ENCODE measurements at regions not wholly inside any gene's neighbourhood (a gene's known extent, or its start where the extent isn't known, plus 50 kb on each side); places are given as distances from the start of the nearest gene placed in this dataset.
A peak's percentile ranks its signal among the peaks of the same experiment; 100 is the strongest.
"Not testable (repeated sequence)": the region's sequence is repeated elsewhere in the genome, so short reads cannot be mapped to it uniquely, and the experiment has no call there.

DNA sequence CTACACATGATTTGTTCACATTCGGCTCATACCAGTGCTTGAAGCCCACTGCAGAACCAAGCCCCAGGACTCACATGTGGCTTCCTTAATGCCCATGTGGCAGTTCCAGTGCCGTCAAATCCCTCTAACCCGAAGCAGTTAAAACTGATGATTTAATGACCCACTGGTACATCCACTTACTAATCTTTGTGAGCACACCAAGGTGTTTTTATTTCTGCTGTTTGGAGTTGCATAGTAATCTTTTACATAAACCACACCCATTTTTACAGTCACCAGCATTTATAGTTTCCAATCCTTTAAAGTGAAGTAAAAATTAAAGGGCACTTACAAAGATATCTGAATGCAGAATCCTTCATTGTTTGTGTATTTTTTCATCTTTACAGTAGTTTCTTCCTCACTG lies 232.0 kb downstream of the ANKRD60 start:
- no peak for DNase-seq

DNA sequence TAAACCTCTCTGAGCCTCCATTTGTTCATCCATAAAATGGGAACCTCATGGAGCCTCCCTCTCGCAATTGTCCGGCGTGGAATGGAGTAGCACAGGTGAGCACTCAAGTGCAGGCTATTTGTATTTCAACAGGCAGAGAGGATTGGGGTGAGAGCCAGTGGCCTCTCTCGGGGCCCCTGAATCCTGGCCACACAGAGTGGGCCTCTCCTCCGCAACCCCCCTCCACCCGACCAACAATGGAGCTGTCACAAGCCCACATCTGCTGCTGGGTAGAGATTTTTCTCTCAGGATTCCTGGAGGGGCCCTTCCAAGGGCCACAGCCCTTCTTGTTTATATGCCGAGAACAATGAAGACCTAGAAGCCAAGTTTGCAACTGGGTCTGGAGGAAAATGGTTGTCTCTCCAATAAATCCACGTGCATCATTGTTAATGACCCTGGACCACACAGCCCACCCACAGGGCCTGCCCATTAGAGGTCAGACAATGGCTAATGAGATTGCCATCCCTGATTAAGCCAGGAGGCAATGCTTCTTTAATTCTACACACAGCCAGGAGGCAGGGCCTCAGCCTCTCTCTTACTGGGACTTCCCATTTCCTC lies 233.0 kb downstream of the ANKRD60 start:
- no peak for DNase-seq

DNA sequence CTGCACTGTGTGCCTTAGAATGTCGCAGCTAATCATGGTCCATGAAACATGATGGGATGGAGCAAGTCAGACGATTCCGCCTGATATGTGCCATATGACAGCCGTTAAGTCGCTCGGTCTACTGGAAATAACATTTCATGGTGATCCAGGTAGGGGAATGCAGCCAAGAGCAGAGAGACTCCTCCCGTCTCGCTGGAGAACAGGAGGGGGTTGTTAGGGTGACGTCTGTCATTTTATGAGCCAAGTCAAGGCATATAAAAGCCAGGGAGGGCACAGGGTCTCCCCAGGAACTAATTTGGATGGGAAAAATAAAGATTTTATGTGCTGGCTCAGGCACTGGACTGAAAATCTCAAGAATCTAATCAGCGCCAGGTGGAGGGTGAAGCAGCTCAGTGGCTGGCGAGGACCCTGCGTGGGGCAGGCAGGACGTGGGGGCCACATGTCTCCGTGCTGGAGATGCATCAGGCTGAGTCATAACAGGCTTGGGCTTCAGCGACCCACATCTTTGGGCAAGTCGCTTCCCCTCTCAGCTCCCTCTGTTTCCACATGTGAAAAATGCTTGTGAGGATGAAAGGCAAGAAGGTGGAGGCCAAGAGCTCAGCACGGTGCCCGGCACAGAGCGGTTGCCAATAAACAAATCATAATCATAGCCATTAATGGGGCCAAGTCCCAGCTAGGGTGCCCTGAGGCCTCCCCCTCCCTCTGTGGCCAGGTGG lies 234.6 kb downstream of the ANKRD60 start:
- peak; percentile 51 for DNase-seq

DNA sequence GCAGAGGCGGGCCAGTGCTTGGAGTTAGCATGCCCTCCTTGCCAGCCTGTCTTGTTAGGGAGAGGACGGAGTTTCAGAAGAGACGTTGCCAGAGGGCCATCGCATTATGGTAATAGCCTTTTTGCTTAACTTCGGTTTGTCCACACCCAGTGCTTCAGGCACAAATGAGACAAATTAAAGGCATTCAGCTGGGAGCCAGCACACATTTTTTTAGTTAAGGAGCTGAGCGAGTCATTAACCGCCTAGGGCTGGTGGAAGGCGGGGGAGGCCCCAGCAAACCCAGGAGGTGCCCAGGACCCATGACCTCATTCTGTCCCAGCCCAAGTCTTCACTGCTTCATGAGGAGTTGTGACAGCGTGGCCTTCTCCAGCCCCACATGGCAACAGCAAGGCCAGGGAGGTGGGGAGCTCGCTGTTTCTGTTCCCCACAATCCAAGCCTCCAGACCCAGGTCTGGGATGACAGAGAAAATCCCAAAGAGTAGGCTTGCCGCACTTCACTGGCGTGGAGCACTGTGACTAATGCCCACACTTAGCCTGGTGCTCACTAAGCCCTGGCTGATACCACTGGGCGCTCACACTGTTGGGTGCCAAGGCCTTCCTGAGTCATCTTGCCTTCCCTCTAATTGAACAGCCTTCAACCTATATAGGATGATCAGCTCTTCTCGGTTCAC lies 237.1 kb downstream of the ANKRD60 start:
- DNase-seq = no peak

DNA sequence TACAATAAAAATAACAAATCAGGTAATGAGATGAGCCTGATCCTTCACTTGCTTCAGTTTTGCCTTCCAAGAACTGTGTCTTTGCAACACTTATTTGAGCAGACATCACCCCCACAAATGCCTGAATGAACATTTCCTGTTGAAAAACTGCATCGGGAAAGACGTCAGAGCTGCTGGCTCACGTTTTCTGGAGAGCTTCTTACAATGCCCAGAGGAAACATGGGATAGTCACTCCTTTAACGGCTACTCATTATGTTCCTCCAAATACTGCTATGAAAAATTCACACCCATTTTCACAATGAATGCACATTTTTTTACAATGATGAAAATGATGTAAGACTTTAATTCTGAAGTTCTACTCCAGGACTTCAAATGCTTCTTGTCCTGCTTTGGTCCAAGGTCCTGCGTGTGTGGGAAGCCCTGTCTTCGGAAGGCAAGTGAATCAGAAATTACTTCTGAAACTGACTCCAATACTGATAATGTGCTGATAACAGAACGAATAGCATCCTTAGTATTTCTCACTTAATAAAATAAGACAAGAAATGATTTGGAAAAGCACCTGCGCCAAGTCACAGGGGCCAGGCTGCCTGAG lies 238.0 kb downstream of the ANKRD60 start:
- no peak for DNase-seq

DNA sequence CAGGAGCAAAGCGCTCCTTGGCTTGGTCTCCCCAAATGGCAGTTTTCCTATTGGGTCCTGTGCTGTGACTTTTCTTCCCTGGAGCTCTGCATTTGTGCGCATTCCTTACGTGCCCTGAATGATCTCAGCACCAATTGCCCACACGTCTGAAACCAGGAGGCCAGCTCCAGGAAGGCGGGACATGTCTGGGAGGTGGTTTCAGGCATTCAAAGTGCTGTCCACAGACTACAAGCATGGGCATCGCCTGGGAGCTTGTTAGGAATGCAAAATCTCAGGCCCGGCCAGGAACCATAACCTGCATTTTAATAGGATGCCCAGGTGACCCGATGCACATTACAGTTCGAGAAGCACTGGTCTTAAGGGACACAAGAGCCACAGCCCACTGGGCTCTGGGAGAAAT lies 239.6 kb downstream of the ANKRD60 start:
- no peak for DNase-seq

DNA sequence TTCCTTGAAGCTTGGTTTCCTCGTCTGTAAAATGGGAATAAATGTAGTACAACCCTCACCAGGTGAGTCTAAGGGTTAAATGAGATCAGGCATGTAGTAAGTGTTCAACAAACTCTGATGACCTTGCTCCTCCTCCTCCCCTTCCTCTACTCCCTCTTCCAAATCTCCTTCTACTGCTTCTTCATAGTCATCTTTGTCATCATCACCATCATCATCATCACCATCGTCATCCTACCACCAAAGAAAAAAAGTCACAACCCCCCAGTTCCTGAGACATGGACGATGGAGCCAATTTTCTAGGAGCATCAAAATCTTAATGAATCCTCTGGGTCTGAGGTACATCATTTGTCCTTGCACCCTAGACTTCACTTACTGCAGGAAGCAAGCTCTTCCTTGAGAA lies 240.0 kb downstream of the ANKRD60 start:
- DNase-seq = no peak

DNA sequence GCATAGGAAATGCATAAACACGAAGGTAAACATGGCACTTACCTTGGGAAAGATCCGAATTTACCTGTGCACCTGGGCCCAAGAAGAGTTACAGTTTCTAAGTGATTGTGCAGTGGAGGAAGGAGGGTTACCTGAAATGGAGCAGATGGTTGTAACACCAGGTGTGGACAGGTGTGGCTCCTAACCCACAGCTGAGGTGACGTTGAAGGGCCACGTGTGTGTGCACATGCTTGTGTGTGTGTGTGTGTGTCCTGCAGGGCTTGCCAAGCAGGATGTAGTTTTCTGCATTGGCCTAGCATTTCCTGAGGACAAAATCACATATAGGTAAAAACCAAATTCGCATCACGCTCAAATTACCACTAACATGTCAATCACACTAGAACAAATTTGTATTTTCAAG lies 240.8 kb downstream of the ANKRD60 start:
- no peak for DNase-seq

DNA sequence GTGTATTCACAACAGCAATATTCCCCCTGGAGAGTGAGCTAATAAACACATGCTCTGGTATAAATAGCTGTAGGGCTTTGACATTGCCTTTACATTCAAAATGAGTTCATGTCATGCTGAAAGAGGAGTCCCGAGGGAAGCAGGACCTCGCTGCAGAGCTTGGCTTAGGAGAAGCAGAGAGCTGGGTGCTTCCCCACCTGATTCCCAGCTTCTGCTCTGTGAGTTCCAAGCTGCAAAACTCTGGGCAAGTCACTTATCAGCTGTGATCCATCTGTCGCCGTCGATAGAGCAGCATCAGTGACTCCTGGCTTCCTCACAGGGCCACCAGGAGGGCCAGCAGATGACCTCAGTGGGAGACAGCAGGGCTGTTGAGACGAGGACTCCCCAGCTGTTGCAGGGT lies 241.8 kb downstream of the ANKRD60 start:
- no peak for DNase-seq

DNA sequence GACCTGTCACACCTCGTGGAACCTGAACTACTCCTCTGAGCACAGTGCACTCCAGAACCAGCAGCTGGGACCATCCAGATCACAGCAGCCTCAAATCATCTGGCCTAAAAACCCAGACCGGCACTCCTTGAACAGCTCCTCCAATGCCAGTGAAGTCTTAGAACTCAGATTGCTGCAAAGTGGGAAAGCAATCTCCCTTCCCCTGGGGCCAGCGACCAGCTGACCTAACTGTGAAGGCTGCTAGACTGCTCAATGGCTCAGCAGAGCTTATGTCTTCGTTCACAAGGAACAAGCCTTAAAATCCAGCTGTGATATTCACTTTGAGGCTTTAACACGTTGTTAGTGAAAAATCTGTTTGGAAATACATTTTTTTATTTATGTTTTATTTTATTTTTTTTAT lies 243.2 kb downstream of the ANKRD60 start:
- no peak for DNase-seq

DNA sequence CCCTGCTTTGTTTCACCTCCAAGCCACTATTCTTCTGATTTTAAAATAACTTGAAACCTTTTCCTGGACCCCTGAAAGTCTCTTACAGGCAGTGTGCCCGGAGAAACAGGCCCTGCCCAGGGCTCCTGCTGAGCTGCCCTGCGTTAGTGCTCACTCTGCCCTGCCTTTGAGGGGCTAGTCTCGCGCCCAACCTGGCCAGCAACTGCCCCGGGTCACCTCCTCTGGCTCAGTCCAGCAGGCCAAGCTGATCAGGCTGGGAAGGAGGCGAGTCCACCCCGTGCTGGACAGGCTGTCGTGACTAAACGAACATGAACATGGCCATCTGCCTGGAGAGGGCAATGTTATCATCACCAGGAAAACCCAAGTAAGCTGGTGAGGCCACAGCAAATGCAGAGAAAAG lies 245.4 kb downstream of the ANKRD60 start:
- no peak for DNase-seq

DNA sequence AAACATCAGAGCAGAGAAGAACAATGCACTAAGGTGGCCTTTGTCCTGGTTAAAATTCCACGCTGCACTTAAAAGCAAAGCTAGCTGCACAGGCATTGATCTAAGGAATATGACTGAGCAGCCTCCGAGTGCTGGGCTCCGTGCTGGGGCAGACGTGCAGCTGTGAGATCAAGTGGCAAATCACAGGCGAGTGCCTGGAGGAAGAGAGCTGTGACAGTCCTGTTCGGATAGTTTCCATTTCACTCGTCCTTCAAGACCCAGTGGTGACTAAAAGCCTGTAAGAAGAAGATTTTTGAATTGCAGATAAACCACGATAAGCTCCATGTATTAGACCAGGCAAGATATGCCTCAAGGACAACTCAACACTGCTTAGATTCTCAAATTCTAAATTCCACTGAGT lies 247.9 kb downstream of the ANKRD60 start:
- no peak for DNase-seq

DNA sequence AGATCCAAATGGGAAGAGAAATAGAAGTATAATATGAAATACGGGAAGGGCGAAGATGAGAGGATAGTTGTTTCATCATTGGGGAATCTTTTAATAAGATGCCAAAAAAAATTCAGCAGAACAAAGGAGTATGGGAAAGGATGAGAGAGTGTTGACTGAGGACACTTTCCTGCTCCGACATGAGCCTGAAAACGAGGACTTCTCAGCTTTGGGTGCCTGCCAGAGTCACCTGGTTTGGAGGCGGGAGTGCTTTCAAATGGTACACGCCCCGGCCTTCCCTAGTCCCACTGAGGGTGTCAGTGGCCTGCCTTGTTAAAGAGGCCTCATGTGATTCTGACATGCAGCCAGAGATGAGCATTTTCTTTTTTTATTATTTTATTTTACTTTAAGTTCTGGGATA lies 250.9 kb downstream of the ANKRD60 start:
- DNase-seq = no peak

DNA sequence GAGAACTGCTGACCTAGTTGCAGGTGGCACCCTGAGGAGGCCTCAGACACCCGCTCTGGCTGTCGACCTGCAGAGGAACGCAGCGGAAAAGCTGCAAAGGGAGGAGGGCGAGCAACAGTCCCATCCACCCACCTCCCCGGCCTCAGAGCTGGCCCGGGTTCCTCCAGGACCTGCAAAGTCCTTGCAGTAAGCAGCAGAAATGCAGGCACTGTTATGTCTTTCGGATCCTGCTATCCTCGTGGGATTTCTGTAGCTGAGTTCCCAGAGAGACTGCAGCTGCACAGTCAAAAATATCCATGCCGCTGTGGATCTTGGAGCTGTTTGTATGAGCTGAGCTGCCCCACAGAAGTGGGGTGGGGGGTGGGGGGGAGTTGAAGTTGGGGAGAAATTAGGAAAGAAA lies 251.3 kb downstream of the ANKRD60 start:
- DNase-seq = no peak

DNA sequence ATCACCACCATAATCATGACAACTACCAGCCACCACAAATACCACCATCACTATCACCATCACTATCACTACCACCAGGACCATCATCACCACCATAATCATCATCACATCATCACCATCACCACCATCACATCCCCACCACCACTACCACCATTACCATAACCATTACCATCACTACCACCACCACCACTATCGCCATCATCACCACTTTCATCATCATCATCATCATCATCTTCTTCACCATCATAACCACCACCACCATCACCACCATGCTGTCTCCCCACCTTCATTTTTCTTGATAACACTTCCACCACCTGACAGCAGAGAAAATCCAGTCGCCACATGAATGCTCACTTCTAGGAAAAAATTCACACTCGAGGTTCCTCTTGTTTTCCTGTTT lies 253.6 kb downstream of the ANKRD60 start:
- DNase-seq = no peak

DNA sequence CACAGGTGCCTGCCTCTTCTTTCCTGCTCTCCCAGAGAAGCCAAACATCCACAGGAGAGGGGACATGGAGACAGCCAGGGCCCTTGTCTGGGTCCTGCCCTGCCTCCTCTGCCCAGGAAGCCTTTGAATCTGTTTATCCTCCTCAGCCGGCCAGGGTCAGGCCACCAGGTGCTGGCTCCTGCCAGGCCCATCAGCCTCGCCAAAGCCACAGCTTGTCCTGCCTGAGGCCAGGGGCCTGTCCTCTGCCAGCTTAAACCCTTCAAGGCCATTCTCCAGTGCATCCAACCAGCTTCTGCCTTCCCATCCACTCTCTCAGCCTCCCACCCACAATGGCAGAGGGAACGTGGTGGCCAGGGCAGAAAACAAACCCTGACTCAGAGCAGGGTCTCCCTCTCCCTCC lies 254.6 kb downstream of the ANKRD60 start:
- no peak for DNase-seq

DNA sequence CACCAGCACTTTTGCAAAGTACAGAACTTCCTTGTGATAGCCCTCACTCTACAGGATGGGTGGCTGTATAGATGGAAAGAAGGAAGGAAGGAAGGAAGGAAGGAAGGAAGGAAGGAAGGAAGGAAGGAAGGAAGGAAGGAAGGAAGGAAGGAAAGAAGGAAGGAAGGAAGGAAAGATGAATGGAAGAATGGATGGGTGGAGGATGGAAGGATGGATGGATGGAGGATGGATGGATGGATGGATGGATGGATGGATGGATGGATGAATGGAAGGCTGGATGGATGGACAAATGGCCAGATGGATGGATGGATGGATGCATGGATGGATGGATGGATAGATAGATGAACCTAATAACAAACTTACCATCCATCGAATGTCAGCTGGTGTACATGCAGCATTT lies 256.9 kb downstream of the ANKRD60 start:
- not testable (repeated sequence) for DNase-seq

DNA sequence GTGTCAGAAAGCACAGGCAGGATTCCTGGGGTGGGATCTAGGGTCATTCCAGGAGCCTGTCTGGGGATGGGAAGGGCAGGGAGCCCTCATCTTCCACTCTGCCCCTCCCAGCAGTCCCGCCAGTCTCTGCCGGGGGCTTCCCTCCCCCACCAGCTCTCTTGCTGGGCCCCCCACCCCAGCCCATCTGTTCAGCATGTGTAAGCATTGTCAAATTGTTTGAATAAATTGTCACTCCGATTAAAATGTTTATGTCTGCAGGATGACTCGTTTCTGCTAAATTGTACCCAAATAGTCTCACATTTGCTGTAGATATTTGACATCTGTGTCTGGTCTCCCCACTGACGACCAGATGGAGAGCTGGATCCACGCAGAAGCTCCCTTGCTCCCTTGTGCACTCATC lies 257.6 kb downstream of the ANKRD60 start:
- no peak for DNase-seq

DNA sequence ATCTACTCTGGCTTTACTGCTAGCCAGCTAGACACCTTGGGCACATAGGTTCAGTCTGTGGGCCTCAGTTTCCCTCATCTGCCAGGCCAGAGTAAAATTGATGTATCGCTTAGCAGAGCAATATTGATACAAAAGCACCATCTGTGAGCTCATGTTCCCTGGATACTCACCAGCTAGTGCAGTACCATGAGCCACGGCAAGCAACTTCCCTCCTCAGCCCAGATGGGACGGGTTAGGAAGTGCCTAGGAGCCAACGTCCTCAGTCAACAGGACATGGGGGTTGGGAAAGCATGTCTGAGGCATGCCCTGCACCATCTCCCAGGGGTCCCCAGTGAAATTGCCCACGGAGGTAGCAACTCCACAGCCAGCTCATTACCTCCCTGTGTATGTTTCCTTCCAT lies 258.3 kb downstream of the ANKRD60 start:
- no peak for DNase-seq

DNA sequence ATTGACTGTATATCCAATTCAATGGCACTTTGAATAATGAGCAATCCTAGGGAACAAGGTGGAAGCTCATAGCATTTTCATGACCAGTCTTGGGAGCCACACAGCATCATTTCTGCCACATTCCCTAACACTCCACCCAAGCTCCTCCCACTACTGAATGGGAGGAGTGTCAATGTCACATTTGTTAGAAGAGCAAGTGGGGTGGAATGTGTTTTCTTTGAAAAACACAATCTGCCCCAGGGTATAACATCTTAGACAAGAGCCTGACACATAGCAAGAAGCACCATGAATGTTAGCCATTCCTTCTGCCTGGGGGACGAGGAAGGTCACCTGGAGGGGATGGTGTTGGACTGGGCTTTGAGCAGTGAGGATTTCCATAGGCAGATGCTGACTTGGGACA lies 258.3 kb upstream of the PMEPA1 start:
- no peak for DNase-seq

DNA sequence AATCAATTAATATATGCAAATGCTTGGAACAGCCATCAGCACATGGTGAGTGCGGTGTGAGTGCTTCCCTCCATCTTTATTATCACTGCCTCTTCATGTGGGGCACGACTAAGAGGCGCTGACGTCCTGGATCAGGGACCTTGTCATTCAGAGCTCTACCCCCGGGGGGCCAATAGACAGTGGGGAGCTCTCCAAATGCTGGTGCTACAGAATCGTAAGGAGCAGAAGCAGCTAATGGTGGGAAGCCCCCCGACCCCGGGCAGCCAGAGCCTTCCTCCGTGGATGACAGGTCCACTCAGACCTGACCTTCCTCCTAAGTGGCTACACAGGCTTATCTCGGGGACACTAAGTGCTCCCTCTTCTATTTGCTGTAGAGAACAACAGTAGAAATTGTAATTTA lies 257.5 kb upstream of the PMEPA1 start:
- no peak for DNase-seq

DNA sequence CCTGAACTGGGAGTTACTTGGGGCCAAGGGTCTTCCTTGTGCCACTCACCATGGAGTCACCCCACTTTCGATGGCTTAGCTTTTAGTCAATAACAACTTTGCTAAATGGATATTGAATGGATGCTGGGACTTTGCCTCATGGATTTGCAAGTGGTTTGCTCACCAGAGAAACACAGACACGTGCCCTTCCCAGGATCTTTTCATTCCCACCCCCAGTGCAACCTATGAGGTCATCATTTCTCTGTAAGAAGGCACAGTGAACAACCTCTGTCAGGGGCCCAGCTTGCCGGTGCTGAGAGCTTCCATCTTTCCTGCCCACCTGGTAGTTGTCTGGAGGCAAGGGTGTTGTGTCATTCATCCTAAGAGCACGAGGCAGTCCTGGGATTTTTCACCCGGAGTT lies 256.8 kb upstream of the PMEPA1 start:
- no peak for DNase-seq

DNA sequence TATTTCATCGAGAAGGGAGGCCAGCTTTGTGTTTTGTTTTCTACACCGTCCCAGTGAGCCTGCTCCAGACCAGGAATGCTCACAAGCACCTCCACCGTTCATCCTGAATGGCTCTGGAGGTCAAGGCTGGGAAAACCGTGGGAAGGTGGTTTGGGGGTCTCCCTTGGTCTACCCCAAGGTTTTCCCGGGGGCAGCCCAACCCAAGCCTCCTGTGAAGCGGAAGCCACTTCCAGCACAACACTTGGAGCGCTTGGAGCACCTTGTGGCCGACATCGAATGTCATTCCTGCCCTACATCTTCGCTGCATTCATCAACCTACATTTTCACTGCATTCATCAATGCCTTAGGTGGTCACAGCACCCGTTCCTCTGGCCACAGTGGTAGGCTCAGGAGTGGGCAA lies 255.6 kb upstream of the PMEPA1 start:
- no peak for DNase-seq
